ENCODE measurements at regions not wholly inside any gene's neighbourhood (a gene's known extent, or its start where the extent isn't known, plus 50 kb on each side); places are given as distances from the start of the nearest gene placed in this dataset.
"Not testable (repeated sequence)": the region's sequence is repeated elsewhere in the genome, so short reads cannot be mapped to it uniquely, and the experiment has no call there.

DNA sequence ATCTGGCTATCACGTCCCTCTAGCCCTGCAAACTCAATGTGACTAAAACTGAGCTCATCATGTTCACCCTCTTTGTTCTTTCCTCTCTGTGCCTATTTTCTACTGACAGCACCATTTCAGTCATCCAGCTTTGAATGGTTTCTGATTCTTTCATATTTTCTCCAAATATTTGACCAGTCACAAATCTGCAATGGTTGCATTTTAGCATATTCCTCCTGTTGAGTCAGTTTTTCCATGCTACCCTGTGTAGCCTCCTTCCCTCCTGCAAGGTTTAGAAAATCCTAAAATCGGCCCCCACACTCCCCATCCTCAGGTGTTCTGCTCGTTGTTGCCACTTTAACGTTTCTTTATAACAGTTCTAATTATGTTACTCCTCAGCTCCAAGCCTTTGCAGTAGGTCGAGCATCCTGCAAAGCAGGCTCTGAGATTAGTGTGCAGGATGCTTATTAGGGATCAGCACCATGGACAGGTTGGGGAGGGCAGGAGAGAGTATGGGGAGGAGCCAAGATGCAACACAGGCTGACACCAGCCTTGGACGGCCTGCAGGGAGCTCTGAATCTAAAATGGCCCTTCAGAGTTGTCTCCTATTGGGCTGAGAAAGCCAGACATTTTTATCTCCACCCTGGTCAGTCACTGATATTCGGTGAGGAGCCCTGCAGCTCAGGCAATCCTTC lies 531.0 kb upstream of the COBL start:
- H3K4me3 ChIP-seq (replicated peaks; ENCODE audit: low read depth, low read length) = no peak overlapping the region
- DNase-seq (ENCODE audit: low read depth) = no peak
- no peak for TF ChIP-seq CTCF (IDR thresholded peaks at IDR 0.05; ENCODE audit: low read length, missing control alignments)

- DNase-seq (ENCODE audit: low read depth); H3K4me3 ChIP-seq (replicated peaks; ENCODE audit: low read depth, low read length): not testable (repeated sequence)
These were observed 522.5 kb upstream of the COBL start for GRCh38 chr7:51839130-51839529.

- TF ChIP-seq CTCF (IDR thresholded peaks at IDR 0.05; ENCODE audit: low read length, missing control alignments) = no peak
- DNase-seq (ENCODE audit: low read depth) = no peak
These were observed 511.0 kb upstream of the COBL start for GRCh38 chr7:51827631-51828030.

GRCh38 chr7:51824050-51824449 lies 507.4 kb upstream of the COBL start:
- H3K4me3 ChIP-seq (replicated peaks; ENCODE audit: low read depth, low read length) = no peak overlapping the region
- no peak for DNase-seq (ENCODE audit: low read depth)
- TF ChIP-seq CTCF (IDR thresholded peaks at IDR 0.05; ENCODE audit: low read length, missing control alignments) = no peak

More at GRCh38 chr7:51827631-51828030, 511.0 kb upstream of the COBL start:
- no peak overlapping the region for H3K4me3 ChIP-seq (replicated peaks; ENCODE audit: low read depth, low read length)

DNA sequence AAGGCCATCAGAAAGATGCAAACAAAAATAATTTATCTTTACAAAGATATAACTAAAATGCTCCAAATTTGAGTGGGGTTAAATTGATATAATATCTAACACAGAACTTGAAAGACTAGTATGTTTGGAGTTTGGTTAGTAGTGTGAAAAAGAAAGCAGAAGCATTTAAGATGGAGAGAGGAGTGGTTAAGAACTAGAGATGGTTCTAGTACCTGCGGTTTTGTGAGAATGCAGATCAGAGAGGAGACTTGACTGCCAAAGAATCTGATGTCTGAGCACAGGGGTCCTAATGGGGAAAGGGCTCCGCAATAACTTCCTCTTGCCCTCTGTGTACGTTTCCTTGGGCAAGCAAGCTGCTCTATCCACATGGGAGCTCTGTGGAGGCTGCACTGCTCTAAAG lies 506.8 kb upstream of the COBL start:
- no peak overlapping the region for H3K4me3 ChIP-seq (replicated peaks; ENCODE audit: low read depth, low read length)
- TF ChIP-seq CTCF (IDR thresholded peaks at IDR 0.05; ENCODE audit: low read length, missing control alignments) = no peak
- no peak for DNase-seq (ENCODE audit: low read depth)

- no peak for TF ChIP-seq CTCF (IDR thresholded peaks at IDR 0.05; ENCODE audit: low read length, missing control alignments)
- DNase-seq (ENCODE audit: low read depth) = no peak
- H3K4me3 ChIP-seq (replicated peaks; ENCODE audit: low read depth, low read length) = no peak overlapping the region
These were observed 501.2 kb upstream of the COBL start for GRCh38 chr7:51817694-51818225.

GRCh38 chr7:51805783-51806431 lies 489.3 kb upstream of the COBL start:
- not testable (repeated sequence) for DNase-seq (ENCODE audit: low read depth); H3K4me3 ChIP-seq (replicated peaks; ENCODE audit: low read depth, low read length)

GRCh38 chr7:51802718-51803117 lies 486.1 kb upstream of the COBL start:
- no peak overlapping the region for H3K4me3 ChIP-seq (replicated peaks; ENCODE audit: low read depth, low read length)
- DNase-seq (ENCODE audit: low read depth) = no peak
- TF ChIP-seq CTCF (IDR thresholded peaks at IDR 0.05; ENCODE audit: low read length, missing control alignments) = no peak
